AG08395 (cell line): ENCODE measurements at regions not wholly inside any gene's neighbourhood (a gene's known extent, or its start where the extent isn't known, plus 50 kb on each side); places are given as distances from the start of the nearest gene placed in this dataset.
"Not testable (repeated sequence)": the region's sequence is repeated elsewhere in the genome, so short reads cannot be mapped to it uniquely, and the experiment has no call there.

Experiments
- DNase-seq: peaks from one replicate; pipeline ENCODE4 v3.0.0; 2012; ENCODE audit warnings: mixed read lengths, low spot score

GRCh38 chr20:6662309-6662708, 105.2 kb upstream of the BMP2 start:
- DNase-seq = no peak

- no peak for DNase-seq
These were observed 107.0 kb upstream of the BMP2 start for GRCh38 chr20:6660441-6660840.

DNA sequence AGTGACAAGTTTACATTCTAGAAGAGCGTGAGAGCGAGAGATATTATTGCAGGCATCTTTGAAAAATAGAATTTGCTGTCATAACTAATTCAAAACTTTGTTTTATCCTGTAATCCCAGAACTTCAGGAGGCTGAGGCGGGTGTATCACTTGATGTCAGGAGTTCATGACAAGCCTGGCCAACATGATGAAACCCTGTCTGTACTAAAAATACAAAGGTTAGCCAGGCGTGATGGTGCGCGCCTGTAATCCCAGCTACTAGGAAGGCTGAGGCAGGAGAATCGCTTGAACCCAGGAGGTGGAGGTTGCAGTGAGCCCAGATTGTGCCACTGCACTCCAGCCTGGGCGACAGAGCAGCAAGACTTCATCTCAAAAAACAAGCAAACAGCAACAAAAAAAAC, 108.6 kb upstream of the BMP2 start:
- DNase-seq = not testable (repeated sequence)

DNA sequence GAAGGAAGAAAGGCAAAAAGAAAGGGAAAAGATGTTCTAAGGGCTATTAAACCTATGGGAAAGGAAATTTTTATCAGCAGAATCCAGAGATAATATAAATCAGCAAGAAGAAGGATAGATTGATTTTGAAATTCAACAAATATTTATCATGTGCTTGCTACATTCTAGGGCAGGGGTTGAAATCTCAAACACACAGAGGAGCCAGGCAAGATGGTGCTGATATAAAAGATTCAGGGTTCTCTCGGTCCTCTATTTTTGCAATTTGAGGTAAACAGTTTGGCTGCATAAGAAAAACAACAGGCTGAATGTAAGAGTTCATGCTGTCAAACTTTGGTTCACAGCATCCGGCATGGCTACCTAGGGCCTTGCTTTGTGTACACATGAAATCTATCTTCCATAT, 109.6 kb upstream of the BMP2 start:
- no peak for DNase-seq

GRCh38 chr20:6657111-6657510, 110.4 kb upstream of the BMP2 start:
- no peak for DNase-seq

- DNase-seq = peak; percentile 46
These were observed 112.8 kb upstream of the BMP2 start for GRCh38 chr20:6654513-6655252.

DNA sequence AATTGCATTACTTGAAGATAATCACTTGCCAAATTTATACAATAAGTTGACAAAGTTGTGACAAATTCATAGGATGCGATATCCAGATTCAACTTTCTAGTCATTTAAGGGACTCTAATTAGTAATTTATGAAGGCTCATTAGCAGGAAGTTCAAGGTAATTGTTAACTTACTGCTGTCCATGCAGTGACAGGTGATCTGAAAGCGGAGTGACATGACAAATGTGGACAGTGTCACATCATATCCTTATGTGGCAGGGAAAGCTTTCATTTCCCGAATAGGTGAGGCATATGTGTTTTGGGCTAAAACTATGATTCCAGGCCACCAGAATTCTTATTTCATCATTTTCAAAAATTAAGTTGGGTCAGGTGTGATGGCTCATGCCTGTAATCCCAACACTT, 115.9 kb upstream of the BMP2 start:
- no peak for DNase-seq

GRCh38 chr20:6651016-6651415, 116.5 kb upstream of the BMP2 start:
- DNase-seq = peak; percentile 85

DNA sequence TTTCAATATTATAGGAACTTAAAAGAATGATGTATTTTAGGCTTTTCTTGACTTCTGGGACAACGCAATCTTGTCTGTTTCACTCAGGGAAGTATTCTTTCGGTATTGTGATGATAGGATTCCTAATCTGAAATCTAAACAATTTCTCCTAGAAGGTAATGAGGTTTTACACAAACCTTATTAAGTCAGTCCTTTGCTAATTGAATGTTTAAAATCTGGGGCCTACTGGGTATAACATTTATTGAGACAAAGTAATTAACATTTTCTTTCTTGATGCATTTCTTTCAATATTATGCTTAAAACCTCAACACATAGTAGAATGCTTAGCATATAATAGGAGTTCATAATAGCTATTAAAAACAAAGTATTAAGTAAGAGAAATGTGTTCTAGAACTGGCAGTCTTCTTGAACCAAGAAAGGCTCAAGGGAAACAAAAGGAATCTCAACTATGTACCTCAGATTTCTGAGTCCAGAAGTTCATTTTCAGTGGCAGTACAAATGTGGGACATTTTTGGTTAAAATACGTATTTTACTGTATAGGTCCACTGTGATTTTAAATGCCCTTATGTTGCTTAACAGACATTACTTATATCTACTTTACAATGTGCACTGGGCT, 121.4 kb upstream of the BMP2 start:
- no peak for DNase-seq

GRCh38 chr20:6644813-6645628, 122.5 kb upstream of the BMP2 start:
- DNase-seq = no peak

- no peak for DNase-seq
These were observed 126.5 kb upstream of the BMP2 start for GRCh38 chr20:6641012-6641411.

DNA sequence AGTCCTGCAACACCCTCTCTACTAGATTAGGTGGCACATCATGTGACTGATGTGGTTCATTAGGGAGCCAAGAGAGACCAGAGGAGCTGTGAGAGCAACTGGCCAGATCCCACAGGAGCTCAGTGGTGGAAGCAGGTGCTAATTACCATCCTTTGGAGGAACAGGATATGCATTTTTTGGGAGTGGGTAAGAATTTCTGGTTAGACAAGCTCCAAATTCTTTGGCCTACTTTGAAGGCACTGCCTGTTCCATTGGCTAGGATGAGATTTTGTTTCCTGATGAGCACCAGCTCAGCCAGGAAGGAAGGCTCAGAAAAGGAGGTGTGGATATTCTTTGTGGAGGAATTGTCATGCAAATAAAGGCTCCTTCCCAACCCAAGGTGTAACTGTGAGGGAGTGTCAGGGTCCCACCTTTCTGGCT, 130.3 kb upstream of the BMP2 start:
- no peak for DNase-seq

DNA sequence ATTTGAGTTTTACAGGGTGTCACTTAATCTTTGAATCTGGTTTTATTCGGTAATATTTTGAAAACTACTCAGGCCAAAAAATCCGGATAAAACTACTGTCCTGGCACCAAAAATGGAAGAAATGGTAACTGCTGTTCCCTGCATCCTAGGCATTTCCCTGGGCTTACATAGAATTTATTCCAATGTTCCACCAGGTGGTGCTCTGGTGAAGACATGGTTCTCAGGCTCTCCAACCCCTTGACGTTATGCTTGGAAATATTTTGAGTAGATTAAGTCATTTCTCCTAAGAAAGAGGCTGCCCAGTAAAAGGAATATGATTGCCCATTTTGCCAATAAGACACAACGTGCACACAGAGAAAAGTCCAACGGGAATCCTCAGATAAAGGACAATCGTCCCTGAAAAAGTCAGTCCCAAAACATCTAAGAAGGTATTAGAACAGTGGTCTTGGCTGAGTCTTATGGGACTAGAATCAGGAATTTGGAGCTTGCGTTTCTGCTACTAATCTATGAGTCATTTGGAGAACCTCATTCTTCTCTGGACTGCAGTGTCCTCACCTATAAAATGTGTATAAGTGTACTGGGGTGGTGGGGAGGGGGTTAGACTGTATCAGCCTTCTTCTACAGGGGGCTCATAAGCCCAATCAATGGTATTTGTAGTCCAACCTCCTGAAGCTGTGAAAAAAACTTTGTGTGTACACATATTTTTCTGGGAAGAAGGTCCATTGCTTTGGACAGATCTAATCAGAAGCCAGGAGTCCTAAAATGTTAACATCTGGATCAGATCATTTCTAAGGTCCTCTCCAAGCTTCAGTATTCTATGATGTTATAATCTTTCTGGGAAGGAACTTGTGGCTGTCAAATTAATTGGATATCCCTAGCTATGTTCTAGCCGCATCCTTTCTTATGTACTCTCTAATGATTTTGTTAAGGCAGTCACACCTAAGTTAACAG, 131.0 kb upstream of the BMP2 start:
- DNase-seq = peak; percentile 76

DNA sequence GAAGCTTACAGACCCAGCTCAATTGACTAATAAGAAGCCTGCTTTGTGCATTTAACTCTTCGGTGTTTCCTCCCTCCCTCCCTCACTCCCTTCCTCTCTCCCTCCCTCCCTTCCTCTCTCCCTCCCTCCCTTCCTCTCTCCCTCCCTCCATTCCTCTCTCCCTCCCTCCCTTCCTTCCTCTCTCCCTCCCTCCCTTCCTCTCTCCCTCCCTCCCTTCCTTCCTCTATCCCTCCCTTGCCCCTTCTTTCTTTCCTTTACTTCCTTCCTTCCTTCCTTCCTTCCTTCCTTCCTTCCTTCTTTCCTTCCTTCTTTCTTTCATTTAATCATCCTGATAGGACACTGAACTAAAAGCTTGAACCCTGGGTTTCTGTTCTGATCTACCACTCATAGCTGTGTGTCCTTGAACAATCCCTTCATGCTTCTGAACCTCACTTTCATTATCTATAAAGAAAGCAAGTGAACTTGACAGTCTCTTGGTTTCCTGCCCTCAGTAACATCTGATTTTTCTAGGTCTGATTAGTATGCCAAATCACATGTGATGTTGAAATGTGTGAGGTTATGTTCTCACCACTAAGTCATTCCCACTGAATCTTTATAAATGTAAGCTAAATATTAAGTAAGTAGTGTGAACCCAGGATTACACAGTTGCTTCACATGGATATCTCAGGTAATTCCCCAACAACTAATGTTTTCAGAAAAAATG, 132.3 kb upstream of the BMP2 start:
- DNase-seq = no peak

DNA sequence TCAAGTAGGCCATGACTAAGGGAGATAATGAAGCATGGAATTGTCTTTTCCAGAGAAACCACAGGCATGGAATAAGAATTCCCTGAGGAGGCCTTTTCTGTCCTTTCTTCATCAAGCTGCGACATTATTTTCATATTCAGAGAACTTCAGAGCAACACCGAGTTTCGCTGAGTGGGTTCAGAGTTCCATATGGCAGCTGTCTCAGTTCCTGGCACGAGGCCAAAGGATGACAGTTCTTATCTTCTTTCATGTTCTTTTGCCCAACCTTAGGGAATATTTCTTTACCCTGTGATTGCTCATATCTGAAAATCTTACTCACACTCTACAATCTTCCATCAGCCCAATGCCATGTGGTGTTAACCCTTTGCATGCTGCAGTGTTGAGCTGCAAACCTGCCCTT, 135.3 kb upstream of the BMP2 start:
- DNase-seq = peak; percentile 37

GRCh38 chr20:6630514-6630913, 137.0 kb upstream of the BMP2 start:
- no peak for DNase-seq

- DNase-seq = no peak
These were observed 137.9 kb upstream of the BMP2 start for GRCh38 chr20:6629564-6629963.

GRCh38 chr20:6626805-6627204, 140.7 kb upstream of the BMP2 start:
- no peak for DNase-seq

- DNase-seq = no peak
These were observed 143.5 kb upstream of the BMP2 start for GRCh38 chr20:6623989-6624388.

- no peak for DNase-seq
These were observed 145.4 kb upstream of the BMP2 start for GRCh38 chr20:6622041-6622440.

DNA sequence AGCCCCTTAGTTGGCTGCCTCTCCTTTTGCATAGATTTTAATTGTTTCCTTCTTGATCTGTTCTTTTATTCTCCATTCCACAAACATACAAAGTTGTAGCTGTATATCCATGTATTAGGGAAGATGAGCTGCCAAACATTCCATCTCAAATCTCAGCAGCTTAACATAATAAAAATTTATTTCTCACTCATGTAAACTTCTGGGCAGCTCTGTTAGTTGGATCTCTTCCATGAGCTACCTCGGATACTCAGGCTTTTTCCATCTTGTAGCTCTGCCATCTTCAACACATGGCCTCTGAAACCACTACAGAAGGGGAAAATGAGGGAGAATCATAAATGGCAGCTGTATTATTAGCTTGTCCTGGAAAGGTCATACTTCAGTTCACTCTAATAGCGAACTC, 149.4 kb upstream of the BMP2 start:
- DNase-seq = no peak
